Astrocyte (in vitro differentiated cells and primary cell): ENCODE measurements at regions not wholly inside any gene's neighbourhood (a gene's known extent, or its start where the extent isn't known, plus 50 kb on each side); places are given as distances from the start of the nearest gene placed in this dataset.

Source experiments
- DNase-seq: peaks from one replicate; pipeline ENCODE4 v3.0.0-alpha.2; 2010; ENCODE audit warnings: low read depth
- FAIRE-seq: peaks from 2 replicates; lab custom pipeline; 2011; peaks lifted over from hg19 to GRCh38; lab: Jason Lieb, UNC
- H2AFZ ChIP-seq: 2 replicates; pipeline ENCODE4 v1.6.0; 2012; ENCODE audit warnings: low read depth, low read length, inconsistent platforms
- H3K27ac ChIP-seq: 2 replicates; pipeline ENCODE4 v1.5.1; 2011; ENCODE audit warnings: low read depth, low read length, inconsistent platforms
- H3K27me3 ChIP-seq: 2 replicates; pipeline ENCODE4 v1.6.0; 2011; ENCODE audit warnings: low read length, inconsistent platforms; ENCODE audit not compliant: insufficient read depth
- H3K36me3 ChIP-seq: 2 replicates; pipeline ENCODE4 v1.5.1; 2011; ENCODE audit warnings: low read length, inconsistent platforms; ENCODE audit not compliant: insufficient read depth
- H3K4me1 ChIP-seq: 2 replicates; pipeline ENCODE4 v1.5.1; 2011; ENCODE audit warnings: low read length, inconsistent platforms; ENCODE audit not compliant: insufficient read depth
- H3K4me2 ChIP-seq: 2 replicates; pipeline ENCODE4 v1.6.0; 2012; ENCODE audit warnings: low read length, inconsistent platforms
- H3K4me3 ChIP-seq: 2 replicates; pipeline ENCODE4 v1.5.1; 2011; ENCODE audit warnings: low read depth, mild to moderate bottlenecking, low read length, inconsistent platforms; ENCODE audit not compliant: insufficient read depth
- H3K79me2 ChIP-seq: 2 replicates; pipeline ENCODE4 v1.6.0; 2012; ENCODE audit warnings: mild to moderate bottlenecking, low read length, inconsistent platforms; ENCODE audit not compliant: insufficient read depth
- H3K9ac ChIP-seq: 2 replicates; pipeline ENCODE4 v1.6.0; 2012; ENCODE audit warnings: mild to moderate bottlenecking, low read length, inconsistent platforms
- H3K9me3 ChIP-seq: 2 replicates; pipeline ENCODE4 v1.5.1; 2012; ENCODE audit warnings: low read depth, mild to moderate bottlenecking, low read length, inconsistent platforms; ENCODE audit not compliant: insufficient read depth
- H4K20me1 ChIP-seq: 2 replicates; pipeline ENCODE4 v1.6.0; 2012; ENCODE audit warnings: low read length, inconsistent platforms; ENCODE audit not compliant: insufficient read depth
- H3K27ac Mint-ChIP-seq: one replicate; pipeline ENCODE4 v1.8.0; 2021; ENCODE audit warnings: mild to moderate bottlenecking, mixed read lengths; ENCODE audit not compliant: unreplicated experiment
- H3K27me3 Mint-ChIP-seq: one replicate; pipeline ENCODE4 v1.8.0; 2021; ENCODE audit warnings: low read depth, mixed read lengths; ENCODE audit not compliant: unreplicated experiment
- H3K36me3 Mint-ChIP-seq: one replicate; pipeline ENCODE4 v1.8.0; 2021; ENCODE audit warnings: low read depth, mixed read lengths; ENCODE audit not compliant: unreplicated experiment
- H3K4me1 Mint-ChIP-seq: one replicate; pipeline ENCODE4 v1.8.0; 2021; ENCODE audit warnings: low read depth, mixed read lengths; ENCODE audit not compliant: unreplicated experiment
- H3K4me3 Mint-ChIP-seq: one replicate; pipeline ENCODE4 v1.8.0; 2021; ENCODE audit warnings: mild to moderate bottlenecking, moderate library complexity, mixed read lengths; ENCODE audit not compliant: unreplicated experiment
- H3K9me3 Mint-ChIP-seq: one replicate; pipeline ENCODE4 v1.8.0; 2021; ENCODE audit warnings: mild to moderate bottlenecking, mixed read lengths; ENCODE audit not compliant: unreplicated experiment
- EZH2 ChIP-seq: IDR thresholded peaks from 2 replicates; pipeline ENCODE4 v1.6.1; 2012; ENCODE audit warnings: mild to moderate bottlenecking, low read length, inconsistent platforms; ENCODE audit not compliant: insufficient read depth
- TF ChIP-seq, protein P1 (sequence below): IDR thresholded peaks from 2 replicates; pipeline ENCODE4 v1.5.1; 2011; ENCODE audit warnings: low read depth, mild to moderate bottlenecking, inconsistent platforms, low read length, moderate library complexity; ENCODE audit not compliant: insufficient read depth

DNA sequence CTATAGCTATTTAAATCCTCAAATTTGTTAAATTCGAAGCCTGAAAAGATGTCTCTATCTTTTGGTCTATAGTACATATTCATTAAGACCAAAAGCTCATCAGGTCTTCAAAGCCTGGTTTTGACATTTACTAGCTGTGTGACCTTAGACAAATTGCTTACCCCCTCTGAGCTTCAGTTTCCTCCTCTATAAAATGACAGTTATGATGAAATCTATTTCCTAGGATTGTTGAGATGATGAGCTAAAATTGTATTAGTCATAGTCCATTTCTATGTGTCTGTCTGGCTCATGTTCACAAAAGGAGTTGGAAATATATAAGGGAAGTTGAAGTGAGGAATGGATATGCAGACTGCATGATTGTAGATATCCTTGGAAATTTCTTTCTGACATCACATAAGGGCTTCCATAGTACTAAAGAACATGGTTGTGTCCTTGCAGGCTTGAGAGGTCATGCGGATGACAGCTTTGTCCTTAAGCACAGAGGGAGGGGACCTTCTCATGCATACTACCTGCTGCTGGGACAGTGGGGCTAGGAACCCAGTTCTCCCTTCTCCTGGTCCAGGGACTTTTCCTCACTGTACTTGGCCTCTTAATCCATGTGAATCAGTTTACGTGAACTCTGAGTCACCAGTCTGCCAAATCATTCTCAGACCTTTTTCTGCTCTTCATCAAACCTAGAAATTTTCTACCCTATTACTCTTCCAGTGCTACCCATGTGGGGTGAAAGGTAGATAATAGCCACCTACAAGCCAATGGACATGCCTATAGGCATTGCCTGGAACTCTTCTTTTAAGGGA is 487.5 kb upstream of the SALL1 start:
- Mint-ChIP-seq H3K9me3 (peaks cover 2% of the 10 kb centered on the region), H3K4me3 (no peak overlapping the region), H3K36me3 (peaks cover 2% of the 10 kb centered on the region), H3K27me3 (peaks cover 16% of the 10 kb centered on the region), H3K27ac (no peak overlapping the region), H3K4me1 (peaks cover 24% of the 10 kb centered on the region)
- H3K27ac ChIP-seq: no peak overlapping the region
- TF ChIP-seq, protein P1, sequence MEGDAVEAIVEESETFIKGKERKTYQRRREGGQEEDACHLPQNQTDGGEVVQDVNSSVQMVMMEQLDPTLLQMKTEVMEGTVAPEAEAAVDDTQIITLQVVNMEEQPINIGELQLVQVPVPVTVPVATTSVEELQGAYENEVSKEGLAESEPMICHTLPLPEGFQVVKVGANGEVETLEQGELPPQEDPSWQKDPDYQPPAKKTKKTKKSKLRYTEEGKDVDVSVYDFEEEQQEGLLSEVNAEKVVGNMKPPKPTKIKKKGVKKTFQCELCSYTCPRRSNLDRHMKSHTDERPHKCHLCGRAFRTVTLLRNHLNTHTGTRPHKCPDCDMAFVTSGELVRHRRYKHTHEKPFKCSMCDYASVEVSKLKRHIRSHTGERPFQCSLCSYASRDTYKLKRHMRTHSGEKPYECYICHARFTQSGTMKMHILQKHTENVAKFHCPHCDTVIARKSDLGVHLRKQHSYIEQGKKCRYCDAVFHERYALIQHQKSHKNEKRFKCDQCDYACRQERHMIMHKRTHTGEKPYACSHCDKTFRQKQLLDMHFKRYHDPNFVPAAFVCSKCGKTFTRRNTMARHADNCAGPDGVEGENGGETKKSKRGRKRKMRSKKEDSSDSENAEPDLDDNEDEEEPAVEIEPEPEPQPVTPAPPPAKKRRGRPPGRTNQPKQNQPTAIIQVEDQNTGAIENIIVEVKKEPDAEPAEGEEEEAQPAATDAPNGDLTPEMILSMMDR: no peak
- TF ChIP-seq EZH2: no peak
- no peaks in the 10 kb centered on the region for H3K27me3 ChIP-seq
- H4K20me1 ChIP-seq: no peaks in the 10 kb centered on the region
- no peak overlapping the region for H3K4me3 ChIP-seq
- no peaks in the 10 kb centered on the region for H3K79me2 ChIP-seq
- H3K9me3 ChIP-seq: no peaks in the 10 kb centered on the region
- H3K4me1 ChIP-seq: no peaks in the 10 kb centered on the region
- H3K9ac ChIP-seq: no peak overlapping the region
- peak; percentile 22 for DNase-seq
- no peak overlapping the region for H2AFZ ChIP-seq
- no peaks in the 10 kb centered on the region for H3K36me3 ChIP-seq
- FAIRE-seq: peak; percentile 39
- no peak overlapping the region for H3K4me2 ChIP-seq

DNA sequence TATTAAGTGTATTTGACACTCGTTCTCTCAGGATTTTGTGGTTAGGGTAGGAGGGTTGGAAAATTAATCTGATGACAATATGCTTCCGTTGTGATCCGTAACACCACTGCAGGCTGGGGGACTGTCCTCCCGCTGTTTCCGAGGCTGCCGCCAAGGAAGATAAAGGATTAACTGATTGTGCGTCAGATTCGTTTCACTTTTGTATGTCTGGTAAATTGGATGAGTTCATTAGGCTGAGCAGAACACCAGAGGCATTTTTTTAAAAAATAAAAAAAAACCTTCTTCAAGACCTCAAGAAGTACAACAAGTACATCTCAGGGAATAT is 486.7 kb upstream of the SALL1 start:
- H3K79me2 ChIP-seq: no peaks in the 10 kb centered on the region
- H3K9me3 ChIP-seq: no peaks in the 10 kb centered on the region
- Mint-ChIP-seq H3K4me1 (peaks cover 24% of the 10 kb centered on the region), H3K27me3 (peaks cover 16% of the 10 kb centered on the region), H3K4me3 (no peak overlapping the region), H3K36me3 (peaks cover 2% of the 10 kb centered on the region), H3K9me3 (peaks cover 2% of the 10 kb centered on the region), H3K27ac (peak overlapping the region; percentile 35)
- no peaks in the 10 kb centered on the region for H3K36me3 ChIP-seq
- peak overlapping the region; percentile 41 for H2AFZ ChIP-seq
- DNase-seq (peak; percentile 39), FAIRE-seq (no peak)
- no peaks in the 10 kb centered on the region for H3K4me1 ChIP-seq
- TF ChIP-seq, protein P1: no peak
- TF ChIP-seq EZH2: no peak
- no peak overlapping the region for H3K4me3 ChIP-seq
- no peak overlapping the region for H3K27ac ChIP-seq
- no peak overlapping the region for H3K9ac ChIP-seq
- H4K20me1 ChIP-seq: no peaks in the 10 kb centered on the region
- H3K27me3 ChIP-seq: no peaks in the 10 kb centered on the region
- peak overlapping the region; percentile 67 for H3K4me2 ChIP-seq
